ENCODE measurements at regions not wholly inside any gene's neighbourhood (a gene's known extent, or its start where the extent isn't known, plus 50 kb on each side); places are given as distances from the start of the nearest gene placed in this dataset.

DNA sequence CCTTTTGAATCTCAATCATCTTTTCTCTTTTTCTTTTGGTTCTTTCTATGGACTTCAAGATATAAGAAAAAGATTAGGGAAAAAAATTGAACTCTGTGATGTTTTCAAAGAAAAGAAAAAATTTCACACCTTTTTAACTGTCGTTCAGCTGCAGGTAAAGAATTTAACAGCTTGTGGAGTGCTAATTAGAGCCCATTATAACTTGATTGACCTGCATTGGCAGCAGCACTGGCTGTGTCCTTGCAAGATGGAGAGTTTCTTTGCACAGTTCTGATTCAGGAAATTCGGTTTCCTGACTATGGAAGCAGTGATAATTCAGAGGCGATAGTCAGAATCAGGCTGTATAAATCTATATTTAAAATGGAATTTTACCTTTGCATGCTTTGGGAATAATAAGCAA lies 183.2 kb upstream of the DACH1 start:
- TF ChIP-seq, protein P1, sequence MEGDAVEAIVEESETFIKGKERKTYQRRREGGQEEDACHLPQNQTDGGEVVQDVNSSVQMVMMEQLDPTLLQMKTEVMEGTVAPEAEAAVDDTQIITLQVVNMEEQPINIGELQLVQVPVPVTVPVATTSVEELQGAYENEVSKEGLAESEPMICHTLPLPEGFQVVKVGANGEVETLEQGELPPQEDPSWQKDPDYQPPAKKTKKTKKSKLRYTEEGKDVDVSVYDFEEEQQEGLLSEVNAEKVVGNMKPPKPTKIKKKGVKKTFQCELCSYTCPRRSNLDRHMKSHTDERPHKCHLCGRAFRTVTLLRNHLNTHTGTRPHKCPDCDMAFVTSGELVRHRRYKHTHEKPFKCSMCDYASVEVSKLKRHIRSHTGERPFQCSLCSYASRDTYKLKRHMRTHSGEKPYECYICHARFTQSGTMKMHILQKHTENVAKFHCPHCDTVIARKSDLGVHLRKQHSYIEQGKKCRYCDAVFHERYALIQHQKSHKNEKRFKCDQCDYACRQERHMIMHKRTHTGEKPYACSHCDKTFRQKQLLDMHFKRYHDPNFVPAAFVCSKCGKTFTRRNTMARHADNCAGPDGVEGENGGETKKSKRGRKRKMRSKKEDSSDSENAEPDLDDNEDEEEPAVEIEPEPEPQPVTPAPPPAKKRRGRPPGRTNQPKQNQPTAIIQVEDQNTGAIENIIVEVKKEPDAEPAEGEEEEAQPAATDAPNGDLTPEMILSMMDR (IDR thresholded peaks at IDR 0.05 in 2 of 3, conservative IDR thresholded peaks at IDR 0.05 in 1 of 3; ENCODE audit: borderline replicate concordance in 1 of 3, insufficient read depth in 1 of 3, low read depth in 2 of 3, low read length in 2 of 3): no peak
- TF ChIP-seq RAD21 (IDR thresholded peaks at IDR 0.05; ENCODE audit: low read depth): no peak
- no peak for TF ChIP-seq EZH2 (IDR thresholded peaks at IDR 0.05)
- TF ChIP-seq POLR2A (IDR thresholded peaks at IDR 0.05; ENCODE audit: borderline replicate concordance, extremely low read depth, insufficient read depth, insufficient read length): no peak
- TF ChIP-seq ELF1 (IDR thresholded peaks at IDR 0.05; ENCODE audit: borderline replicate concordance, low read depth): no peak
- no peak for TF ChIP-seq ZFX (IDR thresholded peaks at IDR 0.05)
- TF ChIP-seq POLR2AphosphoS5 (IDR thresholded peaks at IDR 0.05; ENCODE audit: low read depth, low read length): no peak
- no peak for TF ChIP-seq SIN3A (IDR thresholded peaks at IDR 0.05; ENCODE audit: low read depth)
- no peak for TF ChIP-seq YY1 (IDR thresholded peaks at IDR 0.05; ENCODE audit: extremely low read depth, insufficient replicate concordance, low read depth, low read length)
